ENCODE measurements at regions not wholly inside any gene's neighbourhood (a gene's known extent, or its start where the extent isn't known, plus 50 kb on each side); places are given as distances from the start of the nearest gene placed in this dataset.

- TF ChIP-seq GATA2 (IDR thresholded peaks at IDR 0.05; ENCODE audit: low read depth, low read length) (no peak), GATA3 (IDR thresholded peaks at IDR 0.05; ENCODE audit: low read depth, low read length) (no peak)
These were observed 117.4 kb upstream of the RPS6KA2 start for GRCh38 chr6:166744223-166745134.
